ENCODE measurements at regions not wholly inside any gene's neighbourhood (a gene's known extent, or its start where the extent isn't known, plus 50 kb on each side); places are given as distances from the start of the nearest gene placed in this dataset.

GRCh38 chr9:18256568-18256967 lies 217.4 kb upstream of the ADAMTSL1 start (continued):
- TF ChIP-seq STAT3 (IDR thresholded peaks at IDR 0.05; ENCODE audit: low read depth, low read length) (no peak), SREBF2 (IDR thresholded peaks at IDR 0.05; ENCODE audit: low read length) (no peak), PBX3 (IDR thresholded peaks at IDR 0.05; ENCODE audit: insufficient replicate concordance, low read depth, low read length) (no peak), SUPT20H (IDR thresholded peaks at IDR 0.05; ENCODE audit: borderline replicate concordance, control insufficient read depth, low read depth, low read length) (no peak), NRF1 (conservative IDR thresholded peaks at IDR 0.05; ENCODE audit: low read depth, low read length) (no peak)

- Histone ChIP-seq H2AFZ (ENCODE audit: control insufficient read depth, low read depth, low read length) (no peak overlapping the region), H3K4me2 (ENCODE audit: control insufficient read depth, insufficient read depth) (no peak overlapping the region), H3K9ac (ENCODE audit: control insufficient read depth, insufficient read depth, low read length) (no peak overlapping the region), H3K9me3 (replicated peaks; ENCODE audit: control insufficient read depth, insufficient read depth, low read length) (no peaks in the 10 kb centered on the region), H3K4me1 (ENCODE audit: control insufficient read depth, insufficient read depth, low read length) (no peaks in the 10 kb centered on the region), H3K4me3 (no peak overlapping the region), H4K20me1 (ENCODE audit: control insufficient read depth, insufficient read depth) (no peaks in the 10 kb centered on the region), H3K27ac (ENCODE audit: control insufficient read depth, insufficient read depth) (no peak overlapping the region), H3K79me2 (ENCODE audit: control insufficient read depth, insufficient read depth, low read length) (no peaks in the 10 kb centered on the region), H3K36me3 (ENCODE audit: control insufficient read depth in 2 of 2, insufficient read depth in 2 of 2, low read length in 1 of 2) (no peaks in the 10 kb centered on the region), H3K27me3 (replicated peaks in 1 of 2; ENCODE audit: control insufficient read depth in 2 of 2, insufficient read depth in 2 of 2, low read length in 1 of 2) (no peaks in the 10 kb centered on the region; a peak in 1 of 4 replicates)
- in situ Hi-C loops (cut with MboI) (loop anchor here (5.0 to 25.0 kb wide), 4 partner anchors 172 to 1202 kb away; no protein-coding TSS in a partner anchor), intact Hi-C loops (cut with micrococcal nuclease; ENCODE audit: unreplicated experiment) (no loop called here)
- no peak for DNase-seq (ENCODE audit: low read depth, low spot score)
- no TSS peak for BruUV-seq (replicated peaks)
- 0% methylated on average over 5 of the region's 5 CpGs for WGBS (ENCODE audit: insufficient coverage, insufficient replicate concordance, low lambda C conversion rate, missing lambda C conversion rate)
- ChIA-PET RAD21 (ENCODE audit: unreplicated experiment) (interaction anchor here (0.6 kb wide), 1 partner anchor 788 kb away, joined by 3 read pairs; no protein-coding TSS in a partner anchor), CTCF (no interaction called here), SMC1A (ENCODE audit: uncharacterized antibody, unreplicated experiment) (no interaction called here), POLR2A (interaction anchor here (0.6 kb wide), 1 partner anchor 546 kb away, joined by 3 read pairs; no protein-coding TSS in a partner anchor)
- no peak for ATAC-seq
- no peak for FAIRE-seq
- no peak for TF ChIP-seq SREBF1 (IDR thresholded peaks at IDR 0.05; ENCODE audit: low read length)
- TF ChIP-seq ZNF384 (IDR thresholded peaks at IDR 0.05; ENCODE audit: borderline replicate concordance, low read depth, low read length) = no peak
- no peak for TF ChIP-seq BCL3 (IDR thresholded peaks at IDR 0.05; ENCODE audit: borderline replicate concordance, insufficient read depth, low read depth, low read length, poor library complexity, severe bottlenecking)
- TF ChIP-seq LARP7 (IDR thresholded peaks at IDR 0.05) = no peak
- TF ChIP-seq ZNF592 (IDR thresholded peaks at IDR 0.05) = no peak
- TF ChIP-seq WRNIP1 (IDR thresholded peaks at IDR 0.05; ENCODE audit: borderline replicate concordance, low read depth, low read length) = no peak
- TF ChIP-seq FOS (IDR thresholded peaks at IDR 0.05; ENCODE audit: borderline replicate concordance, extremely low read depth, insufficient read length) = no peak
- TF ChIP-seq GABPA (IDR thresholded peaks at IDR 0.05; ENCODE audit: low read depth) = no peak
- TF ChIP-seq NFXL1 (IDR thresholded peaks at IDR 0.05; ENCODE audit: borderline replicate concordance) = no peak
- no peak for TF ChIP-seq MEF2A (IDR thresholded peaks at IDR 0.05; ENCODE audit: insufficient read depth, low read depth, low read length)
- no peak for TF ChIP-seq IRF5 (IDR thresholded peaks at IDR 0.05; ENCODE audit: borderline replicate concordance)
These were observed 213.4 kb upstream of the ADAMTSL1 start for GRCh38 chr9:18260521-18260920.
